Stomach (tissue), 4 donors: ENCODE measurements at regions not wholly inside any gene's neighbourhood (a gene's known extent, or its start where the extent isn't known, plus 50 kb on each side); places are given as distances from the start of the nearest gene placed in this dataset.

Experiments used
- EP300 ChIP-seq: sonication (generic); formaldehyde crosslinking; IDR thresholded peaks from one replicate; pipeline ENCODE4 v1.6.1; 2017; ENCODE audit warnings: antibody characterized with exemption
- POLR2A ChIP-seq, 4 donors: fragments of 450-650 bp; IDR thresholded peaks; one replicate each; pipeline ENCODE4 v1.6.1; 2016; ENCODE audit warnings: antibody characterized with exemption in 4 of 4, control low read depth in 2 of 4, mild to moderate bottlenecking in 1 of 4, moderate library complexity in 1 of 4
- POLR2AphosphoS5 ChIP-seq, 3 donors: sonication (generic); formaldehyde crosslinking; IDR thresholded peaks; one replicate each; pipeline ENCODE4 v1.6.1; 2016; ENCODE audit warnings: antibody characterized with exemption in 3 of 3
- TF ChIP-seq, protein P1 (sequence below), 7 experiments: fragments of 450-650 bp in 4 of 7; fragments of 200-600 bp in 3 of 7; sonication (generic) in 3 of 7; IDR thresholded peaks; one replicate each; pipeline ENCODE4 v1.5.1; 2016 to 2019; ENCODE audit warnings: antibody characterized with exemption in 7 of 7, control low read depth in 2 of 7, mild to moderate bottlenecking in 1 of 7

DNA sequence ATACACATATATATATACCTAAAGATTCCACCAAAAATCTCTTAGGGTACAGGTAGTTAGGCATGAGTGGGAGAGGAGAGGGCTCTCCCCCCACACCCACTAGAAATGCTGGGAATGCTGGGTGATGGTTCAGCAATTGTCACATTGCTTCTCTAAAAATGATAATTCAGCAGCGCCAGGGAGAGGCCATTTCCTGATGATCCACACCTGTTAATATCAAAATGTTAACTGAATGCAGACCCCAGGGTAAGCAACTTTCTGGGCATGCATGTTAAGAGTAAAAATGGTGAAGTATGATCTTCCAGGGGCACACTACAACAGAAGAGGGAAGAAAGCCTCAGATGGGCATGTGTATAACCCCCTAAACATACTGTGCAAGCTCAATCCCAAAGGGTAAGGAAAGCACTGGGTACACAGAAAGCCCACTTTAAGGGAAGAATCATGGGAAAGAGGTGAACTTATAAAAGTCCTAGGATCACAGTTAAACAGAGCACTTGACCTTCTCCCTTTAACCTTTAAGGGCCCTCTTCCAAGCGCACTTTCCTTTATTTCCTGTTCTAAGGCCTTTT is 67.6 kb upstream of the GNAZ start:
- TF ChIP-seq, protein P1, sequence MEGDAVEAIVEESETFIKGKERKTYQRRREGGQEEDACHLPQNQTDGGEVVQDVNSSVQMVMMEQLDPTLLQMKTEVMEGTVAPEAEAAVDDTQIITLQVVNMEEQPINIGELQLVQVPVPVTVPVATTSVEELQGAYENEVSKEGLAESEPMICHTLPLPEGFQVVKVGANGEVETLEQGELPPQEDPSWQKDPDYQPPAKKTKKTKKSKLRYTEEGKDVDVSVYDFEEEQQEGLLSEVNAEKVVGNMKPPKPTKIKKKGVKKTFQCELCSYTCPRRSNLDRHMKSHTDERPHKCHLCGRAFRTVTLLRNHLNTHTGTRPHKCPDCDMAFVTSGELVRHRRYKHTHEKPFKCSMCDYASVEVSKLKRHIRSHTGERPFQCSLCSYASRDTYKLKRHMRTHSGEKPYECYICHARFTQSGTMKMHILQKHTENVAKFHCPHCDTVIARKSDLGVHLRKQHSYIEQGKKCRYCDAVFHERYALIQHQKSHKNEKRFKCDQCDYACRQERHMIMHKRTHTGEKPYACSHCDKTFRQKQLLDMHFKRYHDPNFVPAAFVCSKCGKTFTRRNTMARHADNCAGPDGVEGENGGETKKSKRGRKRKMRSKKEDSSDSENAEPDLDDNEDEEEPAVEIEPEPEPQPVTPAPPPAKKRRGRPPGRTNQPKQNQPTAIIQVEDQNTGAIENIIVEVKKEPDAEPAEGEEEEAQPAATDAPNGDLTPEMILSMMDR (IDR thresholded peaks at IDR 0.05), result no peak
- no peak for TF ChIP-seq POLR2AphosphoS5 (IDR thresholded peaks at IDR 0.05)
- TF ChIP-seq POLR2A (IDR thresholded peaks at IDR 0.05), result no peak
- no peak for TF ChIP-seq EP300
